ENCODE measurements at regions not wholly inside any gene's neighbourhood (a gene's known extent, or its start where the extent isn't known, plus 50 kb on each side); places are given as distances from the start of the nearest gene placed in this dataset.
"Not testable (repeated sequence)": the region's sequence is repeated elsewhere in the genome, so short reads cannot be mapped to it uniquely, and the experiment has no call there.

- DNase-seq, result no peak
Observed at GRCh38 chr4:57993944-57994343, 883.8 kb upstream of the IGFBP7 start.

DNA sequence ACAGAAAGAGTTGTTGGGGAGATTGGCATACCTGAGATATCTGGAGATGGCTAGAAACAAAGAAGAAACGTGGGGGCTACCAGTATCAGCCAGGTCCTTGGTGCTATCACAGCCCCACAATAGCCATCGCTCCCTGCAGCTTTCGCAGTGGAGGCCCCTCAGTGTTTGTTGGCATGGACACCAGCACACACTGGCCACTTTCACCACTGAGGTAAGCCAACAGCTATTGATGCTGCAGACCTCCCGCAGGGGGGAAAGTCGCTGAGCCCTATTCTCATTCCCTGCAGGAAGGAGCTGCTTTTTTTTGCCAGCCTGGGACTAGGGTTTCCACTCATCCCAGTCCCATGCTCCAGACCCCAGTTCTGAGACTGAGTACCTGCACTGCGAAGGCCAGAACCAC is 879.2 kb upstream of the IGFBP7 start:
- DNase-seq, result no peak

DNA sequence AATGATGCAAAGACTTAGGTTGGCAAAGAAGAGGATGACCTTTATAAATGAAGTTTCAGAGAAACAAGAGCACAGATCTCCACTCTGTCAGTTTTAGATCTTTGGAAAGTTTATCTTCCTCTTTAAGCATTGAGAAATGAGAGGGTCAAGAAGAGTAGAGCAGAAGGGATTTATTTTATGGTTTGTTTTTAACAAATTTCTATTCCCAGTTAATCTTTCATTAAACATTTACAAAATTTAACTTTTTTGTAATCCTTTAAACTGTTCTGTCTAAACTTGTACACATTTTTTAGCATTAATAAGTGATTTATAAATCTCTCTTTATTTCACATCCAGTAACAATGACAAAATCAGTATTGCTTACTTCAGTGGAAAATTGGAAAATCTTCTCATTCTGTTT is 875.0 kb upstream of the IGFBP7 start:
- DNase-seq, result no peak

- DNase-seq, result no peak
Observed at GRCh38 chr4:57981123-57981522, 870.9 kb upstream of the IGFBP7 start.

- no peak for DNase-seq
Observed at GRCh38 chr4:57974821-57975220, 864.6 kb upstream of the IGFBP7 start.

- DNase-seq, result no peak
Observed at GRCh38 chr4:57973819-57974218, 863.6 kb upstream of the IGFBP7 start.

DNA sequence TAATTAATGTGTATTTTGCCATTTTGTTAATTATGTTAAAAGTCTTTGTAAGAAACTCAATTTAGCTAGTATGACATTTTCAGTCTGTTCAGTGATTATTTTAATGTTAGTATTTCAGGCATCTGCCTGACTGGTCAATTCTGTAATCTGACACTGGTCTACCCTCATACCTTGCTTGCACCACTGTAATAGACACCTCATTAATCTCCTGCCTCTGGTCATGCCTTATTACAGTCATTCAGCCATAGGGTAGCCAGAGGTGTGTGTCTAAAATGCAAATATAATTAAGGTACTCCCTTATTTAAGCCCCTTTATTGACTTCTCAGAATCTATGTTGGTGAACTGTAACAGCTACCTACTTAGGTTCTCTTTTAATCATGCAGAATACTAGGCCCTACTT is 861.1 kb upstream of the IGFBP7 start:
- no peak for DNase-seq

- no peak for DNase-seq
Observed at GRCh38 chr4:57966987-57967760, 857.0 kb upstream of the IGFBP7 start.

DNA sequence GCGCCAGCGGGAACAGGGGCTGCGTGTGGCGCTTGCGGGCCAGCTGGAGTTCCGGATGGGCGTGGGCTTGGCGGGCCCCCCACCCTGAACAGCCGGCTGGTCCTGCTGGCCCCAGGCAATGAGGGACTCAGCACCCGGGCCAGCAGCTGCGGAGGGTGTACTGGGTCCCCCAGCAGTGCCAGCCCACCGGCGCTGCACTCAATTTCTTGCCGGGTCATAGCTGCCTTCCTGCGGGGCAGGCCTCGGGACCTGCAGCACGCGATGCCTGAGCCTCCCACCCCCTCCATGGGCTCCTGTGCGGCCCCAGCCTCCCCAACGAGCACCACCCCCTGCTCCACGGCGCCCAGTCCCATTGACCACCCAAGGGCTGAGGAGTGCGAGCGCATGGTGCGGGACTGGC is 855.2 kb upstream of the IGFBP7 start:
- DNase-seq, result not testable (repeated sequence)

GRCh38 chr4:57945298-57945697 is 835.1 kb upstream of the IGFBP7 start:
- no peak for DNase-seq

DNA sequence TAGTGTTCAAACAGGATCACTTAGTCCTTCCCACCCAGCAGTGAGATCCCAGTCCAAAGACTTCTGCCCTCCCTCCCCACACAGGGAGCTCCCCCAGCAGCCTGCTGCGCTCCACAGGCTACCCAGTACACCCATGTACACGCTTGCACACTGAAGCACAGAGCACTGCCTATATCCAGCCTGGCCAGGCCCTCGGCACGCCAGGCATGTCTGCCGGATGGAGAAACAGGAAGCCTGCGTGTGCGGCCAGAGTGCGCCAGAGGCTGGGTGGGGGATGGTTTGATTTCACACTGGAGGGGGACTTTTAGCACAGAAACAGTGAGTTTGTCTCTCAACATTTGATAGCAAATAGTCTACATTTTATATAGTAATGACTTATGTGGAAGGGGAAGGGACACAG is 833.5 kb upstream of the IGFBP7 start:
- DNase-seq, result no peak

- DNase-seq, result not testable (repeated sequence)
Observed at GRCh38 chr4:57937326-57937725, 827.1 kb upstream of the IGFBP7 start.

DNA sequence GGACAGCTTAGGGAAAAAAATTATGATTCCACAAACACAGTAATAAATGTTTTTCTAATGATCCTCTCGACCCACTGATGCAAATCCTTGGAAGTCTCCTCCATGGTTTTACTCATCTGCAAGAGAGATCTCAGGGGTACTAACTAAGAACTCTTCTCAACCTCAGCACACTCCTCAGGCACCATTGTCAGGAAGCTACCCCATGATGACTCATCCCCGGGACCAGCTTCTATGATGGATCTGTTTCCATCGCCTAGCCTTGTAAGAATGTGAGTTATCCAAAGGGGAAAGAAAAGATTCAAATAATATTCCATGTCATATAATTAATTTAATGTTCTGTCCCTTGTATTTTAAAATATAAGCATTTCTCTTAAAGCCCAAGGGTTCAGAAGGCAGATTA is 816.1 kb upstream of the IGFBP7 start:
- no peak for DNase-seq

GRCh38 chr4:57924951-57925350 is 814.8 kb upstream of the IGFBP7 start:
- no peak for DNase-seq

DNA sequence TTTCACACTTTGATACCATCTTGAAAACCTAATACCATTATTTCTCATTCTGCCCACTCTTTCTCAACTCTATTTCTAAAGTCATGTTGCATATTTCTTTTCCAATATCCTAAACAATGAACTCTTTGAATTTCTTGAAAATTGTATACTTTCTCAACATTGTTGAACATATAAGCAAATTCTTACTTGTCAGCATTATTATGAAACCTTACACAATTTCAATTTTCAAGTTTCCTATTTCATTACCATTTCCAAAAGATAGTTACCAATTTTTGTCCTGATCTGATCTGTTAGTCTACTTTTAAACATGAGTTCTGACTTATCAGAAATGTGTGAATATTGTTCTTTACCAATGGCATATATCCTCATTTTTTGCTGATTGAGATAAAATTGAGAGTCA is 806.3 kb upstream of the IGFBP7 start:
- no peak for DNase-seq

DNA sequence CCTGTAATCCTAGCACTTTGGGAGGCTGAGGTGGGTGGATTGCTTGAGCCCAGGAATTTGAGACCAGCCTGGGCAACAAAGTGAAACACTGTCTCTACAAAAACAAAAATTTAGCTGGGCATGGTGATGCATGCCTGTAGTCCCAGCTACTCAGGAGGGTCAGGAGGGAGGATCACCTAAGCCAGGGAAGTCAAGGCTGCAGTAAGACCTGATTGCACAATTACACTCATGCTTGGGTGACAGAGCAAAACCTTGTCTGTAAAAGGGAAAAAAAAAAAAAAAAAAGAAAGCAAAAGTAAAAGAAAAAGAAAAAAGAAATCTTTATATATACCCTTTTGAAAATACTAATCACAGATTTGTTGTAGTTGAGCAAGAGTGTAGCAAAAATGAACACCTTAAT is 801.0 kb upstream of the IGFBP7 start:
- no peak for DNase-seq

- no peak for DNase-seq
Observed at GRCh38 chr4:57910151-57910550, 800.0 kb upstream of the IGFBP7 start.

DNA sequence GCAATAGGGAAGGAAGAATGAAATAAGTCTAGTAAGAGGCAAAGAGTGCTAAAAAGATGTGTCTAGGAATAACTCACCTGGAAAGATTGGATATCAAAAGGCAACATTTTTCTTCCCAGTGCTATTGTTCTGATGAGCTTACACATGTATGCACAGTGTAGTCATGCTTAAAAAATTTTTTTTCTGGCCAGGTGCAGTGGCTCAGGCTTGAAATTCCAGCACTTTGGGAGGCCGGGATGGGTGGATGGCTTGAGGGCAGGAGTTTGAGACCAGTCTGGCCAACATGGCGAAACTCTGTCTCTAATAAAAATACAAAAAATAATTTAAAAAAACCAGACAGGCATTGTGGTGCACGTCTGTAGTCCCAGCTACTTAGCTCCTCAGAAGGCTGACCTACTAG is 795.8 kb upstream of the IGFBP7 start:
- no peak for DNase-seq

DNA sequence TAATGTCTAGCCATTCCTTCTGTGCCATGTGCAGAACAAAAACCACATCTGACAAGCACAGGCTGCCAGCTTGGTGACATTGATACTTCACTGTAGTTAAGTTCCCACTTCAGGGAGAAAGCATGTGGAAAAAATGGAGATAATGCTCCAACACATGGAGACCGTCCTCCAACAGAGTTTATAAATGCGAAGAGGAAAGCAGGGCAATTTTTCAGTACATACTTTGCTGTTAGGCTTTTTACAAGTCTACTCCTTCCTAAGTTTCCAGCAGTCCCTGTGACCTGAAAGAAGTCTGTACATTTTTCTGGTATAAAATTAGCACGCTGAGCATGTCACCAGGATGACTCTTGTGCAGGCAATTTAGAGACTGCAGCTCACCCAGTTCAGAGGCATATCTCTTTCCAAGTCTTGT is 766.9 kb upstream of the IGFBP7 start:
- DNase-seq, result no peak

DNA sequence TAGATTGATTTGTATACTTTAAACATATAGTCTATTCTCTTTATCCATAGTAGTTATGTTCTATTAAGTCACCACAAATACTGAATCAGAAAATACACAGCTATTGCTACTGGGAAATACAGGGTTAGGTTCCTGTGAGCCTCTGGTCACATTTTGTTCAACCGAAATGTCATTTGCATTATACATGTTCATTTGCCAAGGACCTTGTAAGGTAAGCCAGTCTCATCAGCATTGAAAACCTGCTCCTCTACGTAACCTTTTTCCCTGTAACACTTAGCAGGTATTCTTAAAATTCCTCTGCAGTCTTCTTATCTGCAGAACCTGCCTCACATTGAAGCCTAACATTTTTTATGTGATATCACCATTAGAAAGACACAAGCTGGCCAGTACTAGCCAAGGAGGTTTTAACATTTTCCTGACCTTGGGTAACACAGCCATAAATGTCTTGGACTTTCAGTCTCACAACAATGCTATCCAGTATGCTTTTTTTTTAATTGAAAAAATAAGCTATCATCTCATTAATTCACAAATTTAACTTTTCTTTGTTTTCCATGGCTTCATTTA is 765.7 kb upstream of the IGFBP7 start:
- DNase-seq, result no peak

GRCh38 chr4:57866468-57867171 is 756.4 kb upstream of the IGFBP7 start:
- no peak for DNase-seq

GRCh38 chr4:57865264-57865663 is 755.1 kb upstream of the IGFBP7 start:
- DNase-seq, result no peak

DNA sequence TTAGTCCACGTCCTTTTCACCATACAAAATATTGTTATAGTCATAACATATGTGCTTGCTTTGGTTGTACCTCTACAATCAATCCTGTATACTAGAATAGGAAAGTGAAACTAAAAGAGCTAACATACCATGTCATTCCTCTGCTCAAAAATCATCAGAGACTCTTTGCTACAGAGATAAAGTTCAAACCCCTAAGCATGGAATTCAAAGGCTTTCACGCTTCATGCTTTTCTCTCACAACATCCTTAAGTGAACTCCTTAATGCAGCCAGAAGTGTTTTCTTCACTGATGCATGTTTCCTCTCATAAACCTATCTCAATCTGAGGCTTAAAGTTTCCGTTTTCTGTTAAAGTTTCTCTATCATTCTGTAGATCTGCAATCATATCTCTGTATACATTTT is 744.6 kb upstream of the IGFBP7 start:
- DNase-seq, result no peak

- DNase-seq, result no peak
Observed at GRCh38 chr4:57850141-57850540, 740.0 kb upstream of the IGFBP7 start.
